SK-N-SH (cell line): ENCODE measurements at regions not wholly inside any gene's neighbourhood (a gene's known extent, or its start where the extent isn't known, plus 50 kb on each side); places are given as distances from the start of the nearest gene placed in this dataset.

ENCODE experiments used
- CTCF ChIA-PET: fragments of 300-600, 350-600 bp; formaldehyde crosslinking; extraction: SDS; loops from one replicate; lab custom pipeline; 2021; lab: Yijun Ruan, JAX
- POLR2A ChIA-PET: fragments of 350-600 bp; sonication (Branson Sonifier 250); formaldehyde crosslinking; extraction: SDS; loops from one replicate; lab custom pipeline; 2020; ENCODE audit warnings: antibody characterized with exemption, inconsistent platforms; lab: Yijun Ruan, JAX
- DNase-seq: peaks from one replicate; pipeline ENCODE4 v3.0.0; 2012
- H2AFZ ChIP-seq: fragments of 200-600 bp; sonication (generic); 2 replicates; pipeline ENCODE4 v1.8.1; 2016; ENCODE audit warnings: antibody characterized with exemption, mild to moderate bottlenecking, low read depth
- H3F3A ChIP-seq: fragments of 200-600 bp; sonication (generic); replicated peaks from 2 replicates; pipeline ENCODE3; 2016; ENCODE audit warnings: antibody characterized with exemption, mild to moderate bottlenecking; ENCODE audit not compliant: insufficient read depth
- H3K27ac ChIP-seq, 2 experiments: fragments of 200-500 bp in 1 of 2; fragments of 200-600 bp in 1 of 2; sonication (Bioruptor generic) in 1 of 2; sonication (generic), shearing (Covaris generic) in 1 of 2; 2 replicates each; pipeline versions ENCODE4 v1.5.1 to v1.6.1; 2014 to 2016; ENCODE audit warnings: low read depth in 2 of 2, inconsistent platforms in 1 of 2, low read length in 1 of 2, mild to moderate bottlenecking in 1 of 2, mixed read lengths in 1 of 2
- H3K27me3 ChIP-seq: fragments of 200-600 bp; sonication (generic), shearing (Covaris generic); 2 replicates; pipeline ENCODE4 v1.6.1; 2016; ENCODE audit warnings: mixed run types; ENCODE audit not compliant: insufficient read depth
- H3K36me3 ChIP-seq, 2 experiments: fragments of 200-500 bp in 1 of 2; fragments of 200-600 bp in 1 of 2; sonication (Bioruptor generic) in 1 of 2; sonication (generic) in 1 of 2; replicated peaks in 1 of 2; 2 replicates each; pipeline versions ENCODE3 to v1.5.1; 2014 to 2016; ENCODE audit warnings: low read length in 1 of 2, mild to moderate bottlenecking in 1 of 2; ENCODE audit not compliant: insufficient read depth in 2 of 2, control insufficient read depth in 1 of 2
- H3K4me1 ChIP-seq, 2 experiments: fragments of 200-500 bp in 1 of 2; fragments of 200-600 bp in 1 of 2; sonication (Bioruptor generic) in 1 of 2; sonication (generic), shearing (Covaris generic) in 1 of 2; 2 replicates each; pipeline versions ENCODE4 v1.5.1 to v1.6.1; 2014 to 2016; ENCODE audit warnings: low read depth in 1 of 2, low read length in 1 of 2, mixed run types in 1 of 2; ENCODE audit not compliant: insufficient read depth in 2 of 2, control insufficient read depth in 1 of 2
- H3K4me2 ChIP-seq: fragments of 200-600 bp; sonication (generic), shearing (Covaris generic); 2 replicates; pipeline ENCODE4 v1.6.1; 2017; ENCODE audit warnings: mixed run types
- H3K4me3 ChIP-seq, 2 experiments: fragments of 200-500 bp in 1 of 2; fragments of 200-600 bp in 1 of 2; sonication (Bioruptor generic) in 1 of 2; sonication (generic), shearing (Covaris generic) in 1 of 2; 2 replicates each; pipeline versions ENCODE4 v1.5.1 to v1.8.1; 2014 to 2016; ENCODE audit warnings: low read depth in 2 of 2, inconsistent platforms in 1 of 2, low read length in 1 of 2, mild to moderate bottlenecking in 1 of 2, mixed read lengths in 1 of 2, moderate library complexity in 1 of 2
- H3K79me2 ChIP-seq: fragments of 200-600 bp; sonication (generic); 2 replicates; pipeline ENCODE4 v1.8.1; 2017; ENCODE audit warnings: mild to moderate bottlenecking; ENCODE audit not compliant: insufficient read depth
- H3K9ac ChIP-seq: fragments of 200-600 bp; sonication (generic); 2 replicates; pipeline ENCODE4 v1.6.1; 2017; ENCODE audit warnings: mixed run types
- H3K9me2 ChIP-seq: fragments of 200-600 bp; sonication (generic); 2 replicates; pipeline ENCODE4 v1.6.1; 2017; ENCODE audit warnings: mixed run types
- H3K9me3 ChIP-seq: fragments of 200-600 bp; sonication (generic); 2 replicates; pipeline ENCODE4 v1.6.1; 2017; ENCODE audit warnings: mixed run types, mild to moderate bottlenecking, moderate library complexity
- H4K20me1 ChIP-seq: fragments of 200-600 bp; sonication (generic); 2 replicates; pipeline ENCODE4 v1.6.1; 2017; ENCODE audit warnings: mild to moderate bottlenecking, mixed run types; ENCODE audit not compliant: insufficient read depth
- CHD2 ChIP-seq: fragments of 150-350 bp; IDR thresholded peaks from 2 replicates; pipeline ENCODE4 v1.6.1; 2018; ENCODE audit warnings: low read length; ENCODE audit not compliant: partially characterized antibody
- FOSL2 ChIP-seq: IDR thresholded peaks from 2 replicates; pipeline ENCODE4 v1.4.0; 2012; ENCODE audit warnings: low read depth, mild to moderate bottlenecking, moderate library complexity, borderline replicate concordance
- FOXM1 ChIP-seq: IDR thresholded peaks from 2 replicates; pipeline ENCODE4 v1.4.0; 2012; ENCODE audit warnings: low read depth, mild to moderate bottlenecking
- GABPA ChIP-seq: IDR thresholded peaks from 2 replicates; pipeline ENCODE4 v1.4.0; 2012; ENCODE audit warnings: low read depth, mild to moderate bottlenecking
- GATA2 ChIP-seq: sonication (generic); formaldehyde crosslinking; IDR thresholded peaks from 2 replicates; pipeline ENCODE4 v1.5.0; 2020; ENCODE audit warnings: mild to moderate bottlenecking, missing genetic modification reagents
- IRF3 ChIP-seq: fragments of 150-350 bp; IDR thresholded peaks from 2 replicates; pipeline ENCODE4 v1.6.1; 2016; ENCODE audit warnings: mild to moderate bottlenecking, low read depth, low read length
- MAX ChIP-seq: IDR thresholded peaks from 2 replicates; pipeline ENCODE4 v1.4.0; 2012; ENCODE audit warnings: low read depth
- MEF2A ChIP-seq: IDR thresholded peaks from 2 replicates; pipeline ENCODE4 v1.4.0; 2012; ENCODE audit warnings: low read depth, borderline replicate concordance
- MXI1 ChIP-seq: IDR thresholded peaks from 2 replicates; pipeline ENCODE4 v1.6.1; 2012; ENCODE audit warnings: mild to moderate bottlenecking, low read depth, low read length, improper control_type of control experiment
- NFIC ChIP-seq: IDR thresholded peaks from 2 replicates; pipeline ENCODE4 v1.4.0; 2012; ENCODE audit warnings: borderline replicate concordance
- NRF1 ChIP-seq: IDR thresholded peaks from 2 replicates; pipeline ENCODE4 v1.6.1; 2012; ENCODE audit warnings: low read depth, mild to moderate bottlenecking, low read length
- PBX3 ChIP-seq: IDR thresholded peaks from 2 replicates; pipeline ENCODE4; 2012
- POLR2AphosphoS5 ChIP-seq: IDR thresholded peaks from 2 replicates; pipeline ENCODE4 v1.6.1; 2012; ENCODE audit warnings: low read depth, low read length
- RFX5 ChIP-seq: IDR thresholded peaks from 2 replicates; pipeline ENCODE4 v1.6.1; 2012; ENCODE audit warnings: mild to moderate bottlenecking, improper control_type of control experiment, low read length
- SIN3A ChIP-seq: IDR thresholded peaks from 2 replicates; pipeline ENCODE4 v1.6.1; 2012; ENCODE audit warnings: low read depth, mild to moderate bottlenecking, low read length, moderate library complexity, borderline replicate concordance
- TAF1 ChIP-seq: IDR thresholded peaks from 2 replicates; pipeline ENCODE4 v1.6.1; 2012; ENCODE audit warnings: low read depth, mild to moderate bottlenecking, low read length, moderate library complexity, borderline replicate concordance
- TEAD4 ChIP-seq: IDR thresholded peaks from 2 replicates; pipeline ENCODE4 v1.4.0; 2012; ENCODE audit warnings: mild to moderate bottlenecking, borderline replicate concordance; ENCODE audit not compliant: insufficient read depth
- USF1 ChIP-seq: IDR thresholded peaks from 2 replicates; pipeline ENCODE4 v1.4.0; 2012; ENCODE audit warnings: low read depth, borderline replicate concordance
- USF2 ChIP-seq: fragments of 150-350 bp; IDR thresholded peaks from 2 replicates; pipeline ENCODE4 v1.6.1; 2017; ENCODE audit warnings: antibody characterized with exemption, low read length, low read depth, borderline replicate concordance
- YY1 ChIP-seq: IDR thresholded peaks from 2 replicates; pipeline ENCODE4 v1.4.0; 2012; ENCODE audit warnings: low read depth, mild to moderate bottlenecking
- WGBS: methylation state at CpG from one replicate; pipeline ENCODE4 v1.1.6; 2017; ENCODE audit warnings: low lambda C conversion rate; 5-methylcytosine and 5-hydroxymethylcytosine counted together

- 0% methylated on average over 2 of the region's 2 CpGs for WGBS
- TF ChIP-seq CHD2 (no peak), PBX3 (no peak), MXI1 (no peak), YY1 (no peak), GATA2 (CRISPR knock-in tag) (no peak), NRF1 (no peak), RFX5 (no peak), USF2 (no peak), FOSL2 (no peak), IRF3 (no peak), SIN3A (no peak), GABPA (no peak), POLR2AphosphoS5 (no peak), FOXM1 (no peak), MEF2A (no peak), TAF1 (no peak), NFIC (no peak), USF1 (no peak), MAX (no peak), TEAD4 (no peak)
- DNase-seq = no peak
- Histone ChIP-seq H3K36me3 (no peaks in the 10 kb centered on the region), H4K20me1 (no peaks in the 10 kb centered on the region), H3K9ac (no peak overlapping the region), H3F3A (no peaks in the 10 kb centered on the region), H3K27ac (no peak overlapping the region), H3K27me3 (no peaks in the 10 kb centered on the region), H3K4me3 (no peak overlapping the region), H3K9me3 (no peaks in the 10 kb centered on the region), H2AFZ (no peak overlapping the region), H3K4me2 (no peak overlapping the region), H3K9me2 (no peaks in the 10 kb centered on the region), H3K79me2 (no peaks in the 10 kb centered on the region), H3K4me1 (no peaks in the 10 kb centered on the region)
- CTCF ChIA-PET = no interaction called here
- POLR2A ChIA-PET = no interaction called here
These were observed 52.1 kb upstream of the RASGEF1B start for GRCh38 chr4:81523672-81524327.
